ENCODE measurements at regions not wholly inside any gene's neighbourhood (a gene's known extent, or its start where the extent isn't known, plus 50 kb on each side); places are given as distances from the start of the nearest gene placed in this dataset.

DNA sequence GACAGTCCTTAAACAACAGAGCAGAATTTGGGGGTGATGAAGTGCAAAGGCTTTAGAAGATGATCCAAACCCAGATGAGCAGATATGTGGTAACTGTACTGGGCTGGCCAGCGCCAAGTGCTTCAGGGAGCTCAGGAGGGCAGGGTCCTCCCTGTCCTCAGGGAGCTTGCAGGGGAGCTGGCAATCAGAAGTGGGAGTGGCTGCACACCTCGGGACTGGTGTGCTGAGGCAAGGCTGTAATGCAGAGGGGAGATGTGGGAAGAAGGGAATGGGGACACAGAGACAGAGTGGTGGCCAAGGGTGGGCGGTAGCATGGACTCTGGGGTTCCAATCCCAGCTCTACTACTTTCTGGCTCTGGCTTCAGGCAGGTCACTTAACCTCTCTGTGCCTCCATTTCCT is 235.6 kb upstream of the NCAM1 start:
- Histone ChIP-seq H3K36me3 (no peaks in the 10 kb centered on the region), H3K27me3 (replicated peaks; ENCODE audit: insufficient read depth) (no peaks in the 10 kb centered on the region), H3K27ac (no peak overlapping the region), H3K4me1 (ENCODE audit: control insufficient read depth in 1 of 2, low read depth in 2 of 2) (no peaks in the 10 kb centered on the region), H3K9me3 (no peaks in the 10 kb centered on the region), H3K4me3 (no peak overlapping the region)
- ATAC-seq (ENCODE audit: insufficient number of reproducible peaks, low FRiP score, low read depth) (no peak), DNase-seq (ENCODE audit: low spot score) (no peak)
- TF ChIP-seq, protein P1, sequence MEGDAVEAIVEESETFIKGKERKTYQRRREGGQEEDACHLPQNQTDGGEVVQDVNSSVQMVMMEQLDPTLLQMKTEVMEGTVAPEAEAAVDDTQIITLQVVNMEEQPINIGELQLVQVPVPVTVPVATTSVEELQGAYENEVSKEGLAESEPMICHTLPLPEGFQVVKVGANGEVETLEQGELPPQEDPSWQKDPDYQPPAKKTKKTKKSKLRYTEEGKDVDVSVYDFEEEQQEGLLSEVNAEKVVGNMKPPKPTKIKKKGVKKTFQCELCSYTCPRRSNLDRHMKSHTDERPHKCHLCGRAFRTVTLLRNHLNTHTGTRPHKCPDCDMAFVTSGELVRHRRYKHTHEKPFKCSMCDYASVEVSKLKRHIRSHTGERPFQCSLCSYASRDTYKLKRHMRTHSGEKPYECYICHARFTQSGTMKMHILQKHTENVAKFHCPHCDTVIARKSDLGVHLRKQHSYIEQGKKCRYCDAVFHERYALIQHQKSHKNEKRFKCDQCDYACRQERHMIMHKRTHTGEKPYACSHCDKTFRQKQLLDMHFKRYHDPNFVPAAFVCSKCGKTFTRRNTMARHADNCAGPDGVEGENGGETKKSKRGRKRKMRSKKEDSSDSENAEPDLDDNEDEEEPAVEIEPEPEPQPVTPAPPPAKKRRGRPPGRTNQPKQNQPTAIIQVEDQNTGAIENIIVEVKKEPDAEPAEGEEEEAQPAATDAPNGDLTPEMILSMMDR (IDR thresholded peaks at IDR 0.05): no peak

DNA sequence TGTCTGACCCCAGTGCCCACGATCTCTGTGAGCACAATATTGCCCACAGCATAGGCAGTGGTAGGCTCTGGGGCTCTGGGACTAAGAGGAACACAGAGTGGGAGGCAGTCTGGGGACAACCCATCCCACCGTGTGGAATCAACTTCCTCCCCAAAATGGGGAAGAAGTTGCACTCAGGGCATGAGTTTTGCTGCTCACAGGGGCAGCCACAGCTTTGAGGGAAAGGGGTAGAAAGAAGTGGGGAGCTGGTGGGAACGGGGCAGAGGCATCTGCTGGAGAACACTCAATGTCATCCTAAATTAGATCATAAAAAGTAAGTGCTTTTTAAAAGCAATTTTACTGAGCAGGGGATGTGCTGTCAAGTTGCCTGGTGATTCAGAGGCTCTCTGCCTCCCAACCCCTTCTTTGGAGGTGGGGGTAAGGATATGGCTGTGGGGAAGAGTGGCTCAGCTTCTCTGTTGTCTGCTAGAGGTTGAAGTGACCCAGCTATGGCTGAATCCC is 233.8 kb upstream of the NCAM1 start:
- Histone ChIP-seq H3K4me1 (ENCODE audit: control insufficient read depth in 1 of 2, low read depth in 2 of 2) (no peaks in the 10 kb centered on the region), H3K9me3 (no peaks in the 10 kb centered on the region), H3K4me3 (no peak overlapping the region), H3K27ac (no peak overlapping the region), H3K27me3 (replicated peaks; ENCODE audit: insufficient read depth) (no peaks in the 10 kb centered on the region), H3K36me3 (no peaks in the 10 kb centered on the region)
- TF ChIP-seq, protein P1 (IDR thresholded peaks at IDR 0.05): no peak
- ATAC-seq (ENCODE audit: insufficient number of reproducible peaks, low FRiP score, low read depth): no peak
- DNase-seq (ENCODE audit: low spot score): no peak

DNA sequence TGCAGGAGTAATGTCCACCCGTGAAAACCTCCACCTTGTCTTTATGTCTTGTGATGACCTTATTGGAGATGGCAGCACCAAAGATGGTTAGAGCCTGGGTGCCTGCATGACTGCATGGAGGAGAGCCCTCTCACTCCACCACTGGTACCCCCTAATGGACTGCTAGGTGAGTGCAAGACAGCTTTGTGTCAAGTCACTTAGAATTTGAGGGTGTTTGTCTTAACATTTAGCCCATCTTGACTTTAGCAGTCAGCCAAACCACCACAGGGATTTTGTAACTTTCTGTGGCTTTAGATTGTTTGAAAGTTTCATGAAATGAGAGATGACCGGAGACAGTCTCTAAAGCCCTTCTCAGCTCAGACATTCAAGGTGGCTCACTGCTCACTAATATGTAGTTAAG is 232.9 kb upstream of the NCAM1 start:
- no peak for DNase-seq (ENCODE audit: low spot score)
- no peaks in the 10 kb centered on the region for H3K27me3 ChIP-seq (replicated peaks; ENCODE audit: insufficient read depth)
- H3K9me3 ChIP-seq: no peaks in the 10 kb centered on the region
- no peaks in the 10 kb centered on the region for H3K36me3 ChIP-seq
- no peak overlapping the region for H3K27ac ChIP-seq
- TF ChIP-seq, protein P1 (IDR thresholded peaks at IDR 0.05): no peak
- H3K4me3 ChIP-seq: no peak overlapping the region
- no peaks in the 10 kb centered on the region for H3K4me1 ChIP-seq (ENCODE audit: control insufficient read depth in 1 of 2, low read depth in 2 of 2)
- no peak for ATAC-seq (ENCODE audit: insufficient number of reproducible peaks, low FRiP score, low read depth)

DNA sequence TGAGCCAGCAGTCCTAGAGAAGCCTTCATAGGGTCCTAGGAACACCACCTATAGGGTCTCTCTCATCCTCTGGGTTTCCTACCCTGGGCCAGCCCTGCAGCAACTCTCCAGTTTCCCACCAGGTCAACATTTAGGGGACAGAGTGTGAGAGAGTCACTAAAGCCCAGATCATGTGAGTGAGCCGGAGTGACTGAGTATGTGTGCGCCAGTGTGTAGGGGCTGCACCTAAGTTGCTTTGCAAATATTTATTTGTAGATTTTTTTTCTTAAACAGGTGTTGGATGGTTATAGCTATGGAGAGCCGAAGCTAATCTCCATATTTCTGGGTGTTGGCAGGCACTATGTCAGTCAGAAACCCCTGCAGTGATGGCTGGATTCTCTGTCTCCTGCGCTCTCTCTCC is 232.5 kb upstream of the NCAM1 start:
- Histone ChIP-seq H3K36me3 (no peaks in the 10 kb centered on the region), H3K9me3 (no peaks in the 10 kb centered on the region), H3K4me1 (ENCODE audit: control insufficient read depth in 1 of 2, low read depth in 2 of 2) (no peaks in the 10 kb centered on the region), H3K27ac (no peak overlapping the region), H3K4me3 (no peak overlapping the region), H3K27me3 (replicated peaks; ENCODE audit: insufficient read depth) (no peaks in the 10 kb centered on the region)
- ATAC-seq (ENCODE audit: insufficient number of reproducible peaks, low FRiP score, low read depth) (no peak), DNase-seq (ENCODE audit: low spot score) (no peak)
- TF ChIP-seq, protein P1 (IDR thresholded peaks at IDR 0.05): no peak

DNA sequence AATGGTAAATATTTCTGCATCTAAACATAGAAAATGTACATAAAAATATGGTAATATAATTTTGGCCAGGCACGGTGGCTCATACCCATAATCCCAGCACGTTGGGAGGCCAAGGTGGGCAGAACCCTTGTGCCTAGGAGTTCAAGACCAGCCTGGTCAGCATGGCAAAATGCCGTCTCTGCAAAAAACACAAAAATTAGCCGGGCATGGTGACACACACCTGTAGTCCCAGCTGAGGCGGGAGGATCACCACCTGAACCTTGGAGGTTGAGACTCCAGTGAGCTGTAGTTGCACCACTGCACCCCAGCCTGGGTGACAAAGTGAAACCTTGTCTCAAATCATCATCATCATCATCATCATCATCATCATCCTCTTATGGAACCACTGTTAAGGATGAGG is 230.6 kb upstream of the NCAM1 start:
- Histone ChIP-seq H3K4me3 (no peak overlapping the region), H3K27ac (no peak overlapping the region), H3K27me3 (replicated peaks; ENCODE audit: insufficient read depth) (no peaks in the 10 kb centered on the region), H3K9me3 (no peaks in the 10 kb centered on the region), H3K36me3 (no peaks in the 10 kb centered on the region), H3K4me1 (ENCODE audit: control insufficient read depth in 1 of 2, low read depth in 2 of 2) (no peaks in the 10 kb centered on the region)
- TF ChIP-seq, protein P1 (IDR thresholded peaks at IDR 0.05): no peak
- no peak for DNase-seq (ENCODE audit: low spot score)
- no peak for ATAC-seq (ENCODE audit: insufficient number of reproducible peaks, low FRiP score, low read depth)
